PC-9 (cell line): ENCODE measurements at regions not wholly inside any gene's neighbourhood (a gene's known extent, or its start where the extent isn't known, plus 50 kb on each side); places are given as distances from the start of the nearest gene placed in this dataset.

ENCODE experiments used
- BruUV-seq: library from RNA; stranded (reverse); fragments of 400-500 nt; replicated peaks from 2 replicates; lab custom pipeline; 2021; lab: Mats Ljungman, UMichigan
- CTCF ChIA-PET: fragments of 300-600 bp; sonication (Branson Sonifier 250); formaldehyde crosslinking; loops from one replicate; lab custom pipeline; 2022; ENCODE audit warnings: antibody characterized with exemption; lab: Charles Lee
- POLR2A ChIA-PET: fragments of 300-600 bp; sonication (Branson Sonifier 250); formaldehyde crosslinking; loops from one replicate; lab custom pipeline; 2022; ENCODE audit warnings: antibody characterized with exemption; ENCODE audit not compliant: unreplicated experiment; lab: Charles Lee
- DNase-seq, 2 experiments: peaks; one replicate each; pipeline versions ENCODE4 v3.0.0 to v3.0.0-alpha.2; 2015 to 2022; ENCODE audit warnings: mixed read lengths in 1 of 2
- H2AFZ ChIP-seq: fragments of 200-600 bp; sonication (generic); 2 replicates; pipeline ENCODE4 v1.8.1; 2017; ENCODE audit warnings: antibody characterized with exemption
- H3F3A ChIP-seq: fragments of 200-600 bp; sonication (generic); 2 replicates; pipeline ENCODE4 v1.8.1; 2017; ENCODE audit warnings: antibody characterized with exemption, mild to moderate bottlenecking, low read depth; ENCODE audit not compliant: insufficient read depth
- H3K27ac ChIP-seq: fragments of 200-600 bp; sonication (generic); 2 replicates; pipeline ENCODE4 v1.6.1; 2016; ENCODE audit warnings: mixed run types
- H3K27me3 ChIP-seq: fragments of 200-600 bp; sonication (generic); 2 replicates; pipeline ENCODE4 v1.6.1; 2016; ENCODE audit warnings: low read depth, mixed run types; ENCODE audit not compliant: insufficient read depth
- H3K36me3 ChIP-seq: fragments of 200-600 bp; sonication (generic); 2 replicates; pipeline ENCODE4 v1.6.1; 2016; ENCODE audit warnings: low read depth, mixed run types
- H3K4me1 ChIP-seq: fragments of 200-600 bp; sonication (generic); replicated peaks from 2 replicates; pipeline ENCODE4 v1.6.1; 2016; ENCODE audit warnings: mixed run types; ENCODE audit not compliant: insufficient read depth
- H3K4me2 ChIP-seq: fragments of 200-600 bp; sonication (generic); 2 replicates; pipeline ENCODE4 v1.6.1; 2017; ENCODE audit warnings: mixed run types
- H3K4me3 ChIP-seq: fragments of 200-600 bp; sonication (generic); 2 replicates; pipeline ENCODE4 v1.6.1; 2016; ENCODE audit warnings: mixed run types
- H3K79me2 ChIP-seq: fragments of 200-600 bp; sonication (generic); 2 replicates; pipeline ENCODE4 v1.6.1; 2017; ENCODE audit warnings: low read depth, mixed run types
- H3K9me2 ChIP-seq: fragments of 200-600 bp; sonication (generic); 2 replicates; pipeline ENCODE4 v1.8.1; 2017; ENCODE audit warnings: mild to moderate bottlenecking; ENCODE audit not compliant: insufficient read depth
- H3K9me3 ChIP-seq: fragments of 200-600 bp; sonication (generic); 2 replicates; pipeline ENCODE4 v1.8.1; 2016; ENCODE audit warnings: low read depth; ENCODE audit not compliant: insufficient read depth
- H4K20me1 ChIP-seq: fragments of 200-600 bp; sonication (generic); 2 replicates; pipeline ENCODE4 v1.8.1; 2017; ENCODE audit not compliant: insufficient read depth
- CTCF ChIP-seq: fragments of 200-600 bp; sonication (generic); conservative IDR thresholded peaks from 2 replicates; pipeline ENCODE4 v1.6.1; 2017; ENCODE audit warnings: mixed run types, antibody characterized with exemption, mild to moderate bottlenecking, moderate library complexity
- EZH2 ChIP-seq: fragments of 200-600 bp; sonication (generic); IDR thresholded peaks from 2 replicates; pipeline ENCODE4 v1.8.0; 2017; ENCODE audit warnings: antibody characterized with exemption, low read depth
- intact Hi-C: fragments of 100-400 bp; cut with micrococcal nuclease; formaldehyde crosslinking; loops from one replicate; pipeline ENCODE4 v1.10.0; 2022; ENCODE audit not compliant: unreplicated experiment

- intact Hi-C loops: loop anchor here (2.0 kb wide), 1 partner anchor 63 kb away; the partner anchor contains the start of gene STARD13
- no peak overlapping the region for H3K4me2 ChIP-seq
Measured at GRCh38 chr13:33347861-33348260, 62.3 kb upstream of the STARD13 start.

DNA sequence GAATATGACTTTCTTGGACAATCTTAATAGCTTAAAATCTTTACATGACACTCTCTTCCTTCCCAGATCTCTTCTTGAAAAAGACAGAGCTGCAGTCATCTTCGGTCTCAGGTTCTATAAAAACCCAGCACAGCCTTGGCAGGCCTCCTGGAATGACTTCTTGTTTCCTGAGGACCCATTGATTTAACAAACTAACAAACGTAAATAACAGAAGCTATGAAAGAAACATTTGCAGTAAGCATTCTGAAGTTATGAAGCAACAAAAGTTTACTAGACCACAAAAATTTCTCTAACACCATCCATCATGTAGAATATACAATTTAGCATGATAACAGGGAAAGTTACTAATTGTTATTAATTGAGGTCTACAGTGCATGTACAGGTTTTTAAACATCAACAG, 62.8 kb upstream of the STARD13 start:
- no peak for DNase-seq
- no peak overlapping the region for H3K4me2 ChIP-seq
- CTCF ChIA-PET: no interaction called here
- no peaks in the 10 kb centered on the region for H3K4me1 ChIP-seq
- intact Hi-C loops: loop anchor here (2.0 kb wide), 1 partner anchor 64 kb away; the partner anchor contains the start of gene STARD13
- no peak overlapping the region for H3K4me3 ChIP-seq
- H2AFZ ChIP-seq: no peak overlapping the region
- no peaks in the 10 kb centered on the region for H4K20me1 ChIP-seq
- H3K27me3 ChIP-seq: no peaks in the 10 kb centered on the region
- no peaks in the 10 kb centered on the region for H3K79me2 ChIP-seq
- no peaks in the 10 kb centered on the region for H3K9me2 ChIP-seq
- no peaks in the 10 kb centered on the region for H3F3A ChIP-seq
- H3K27ac ChIP-seq: no peak overlapping the region
- H3K36me3 ChIP-seq: no peaks in the 10 kb centered on the region
- no peaks in the 10 kb centered on the region for H3K9me3 ChIP-seq
- BruUV-seq: no TSS peak
- POLR2A ChIA-PET: no interaction called here
- TF ChIP-seq EZH2 (no peak), CTCF (no peak)

More at GRCh38 chr13:33347861-33348260, 62.3 kb upstream of the STARD13 start:
- no peaks in the 10 kb centered on the region for H4K20me1 ChIP-seq
- no peaks in the 10 kb centered on the region for H3K79me2 ChIP-seq
- H3K27me3 ChIP-seq: no peaks in the 10 kb centered on the region
- BruUV-seq: no TSS peak
- ChIA-PET CTCF (no interaction called here), POLR2A (no interaction called here)
- H3F3A ChIP-seq: no peaks in the 10 kb centered on the region
- no peaks in the 10 kb centered on the region for H3K9me2 ChIP-seq
- TF ChIP-seq CTCF (no peak), EZH2 (no peak)
- DNase-seq: no peak
- H2AFZ ChIP-seq: no peak overlapping the region
- no peaks in the 10 kb centered on the region for H3K36me3 ChIP-seq
- H3K4me3 ChIP-seq: no peak overlapping the region
- no peaks in the 10 kb centered on the region for H3K9me3 ChIP-seq
- no peak overlapping the region for H3K27ac ChIP-seq
- H3K4me1 ChIP-seq: no peaks in the 10 kb centered on the region

- no peak for TF ChIP-seq CTCF
- no peak for TF ChIP-seq EZH2
- Histone ChIP-seq H3K4me3 (peak overlapping the region; percentile 79; the same call in 1 of the 2 replicates), H3K4me1 (no peaks in the 10 kb centered on the region), H4K20me1 (no peaks in the 10 kb centered on the region), H3K36me3 (no peaks in the 10 kb centered on the region), H3K4me2 (peak overlapping the region; percentile 90), H3K9me2 (no peaks in the 10 kb centered on the region), H3K27ac (no peak overlapping the region), H3K9me3 (no peaks in the 10 kb centered on the region), H3K27me3 (no peaks in the 10 kb centered on the region), H2AFZ (peak overlapping the region; percentile 96), H3K79me2 (no peaks in the 10 kb centered on the region), H3F3A (no peaks in the 10 kb centered on the region)
- CTCF ChIA-PET: no interaction called here
- BruUV-seq: no TSS peak
- POLR2A ChIA-PET: no interaction called here
- peak in 1 of 2 experiments; percentile 2 for DNase-seq
- intact Hi-C loops: loop anchor here (2.0 kb wide), 1 partner anchor 65 kb away; the partner anchor contains the start of gene STARD13
Measured at GRCh38 chr13:33349288-33349985, 63.9 kb upstream of the STARD13 start.
